ENCODE measurements at regions not wholly inside any gene's neighbourhood (a gene's known extent, or its start where the extent isn't known, plus 50 kb on each side); places are given as distances from the start of the nearest gene placed in this dataset.

GRCh38 chr4:166498546-166498945 is 625.5 kb downstream of the TLL1 start:
- no peak for DNase-seq

GRCh38 chr4:166499820-166500219 is 626.8 kb downstream of the TLL1 start:
- DNase-seq = no peak

- DNase-seq = peak; percentile 2
These were observed 628.9 kb downstream of the TLL1 start for GRCh38 chr4:166501941-166502382.

- no peak for DNase-seq
These were observed 629.6 kb downstream of the TLL1 start for GRCh38 chr4:166502660-166503059.

- DNase-seq = no peak
These were observed 633.0 kb downstream of the TLL1 start for GRCh38 chr4:166506051-166506450.

- DNase-seq = no peak
These were observed 639.2 kb downstream of the TLL1 start for GRCh38 chr4:166512267-166512666.

- DNase-seq = no peak
These were observed 645.3 kb downstream of the TLL1 start for GRCh38 chr4:166518315-166518714.

- no peak for DNase-seq
These were observed 645.7 kb downstream of the TLL1 start for GRCh38 chr4:166518776-166519175.

- no peak for DNase-seq
These were observed 646.7 kb downstream of the TLL1 start for GRCh38 chr4:166519774-166520173.

- DNase-seq = no peak
These were observed 654.5 kb downstream of the TLL1 start for GRCh38 chr4:166527500-166527899.

GRCh38 chr4:166531703-166532102 is 658.7 kb downstream of the TLL1 start:
- no peak for DNase-seq

- DNase-seq = no peak
These were observed 662.8 kb downstream of the TLL1 start for GRCh38 chr4:166535865-166536264.

GRCh38 chr4:166538491-166539005 is 665.5 kb downstream of the TLL1 start:
- DNase-seq = no peak

GRCh38 chr4:166546009-166546408 is 673.0 kb downstream of the TLL1 start:
- no peak for DNase-seq

- DNase-seq = no peak
These were observed 656.7 kb downstream of the SPOCK3 start for GRCh38 chr4:166577639-166578038.

GRCh38 chr4:166585491-166585890 is 648.8 kb downstream of the SPOCK3 start:
- no peak for DNase-seq

GRCh38 chr4:166594326-166594946 is 639.9 kb downstream of the SPOCK3 start:
- DNase-seq = no peak

GRCh38 chr4:166600264-166600663 is 634.0 kb downstream of the SPOCK3 start:
- no peak for DNase-seq

GRCh38 chr4:166602068-166602467 is 632.2 kb downstream of the SPOCK3 start:
- no peak for DNase-seq

- no peak for DNase-seq
These were observed 611.8 kb downstream of the SPOCK3 start for GRCh38 chr4:166622425-166622977.

GRCh38 chr4:166625018-166625637 is 609.2 kb downstream of the SPOCK3 start:
- no peak for DNase-seq

GRCh38 chr4:166628454-166628853 is 605.8 kb downstream of the SPOCK3 start:
- DNase-seq = no peak

GRCh38 chr4:166635367-166635766 is 598.9 kb downstream of the SPOCK3 start:
- DNase-seq = no peak

- DNase-seq = no peak
These were observed 596.5 kb downstream of the SPOCK3 start for GRCh38 chr4:166637816-166638215.

Measured in right kidney (tissue), 1 donor.